ENCODE measurements at regions not wholly inside any gene's neighbourhood (a gene's known extent, or its start where the extent isn't known, plus 50 kb on each side); places are given as distances from the start of the nearest gene placed in this dataset.

GRCh38 chr4:123496421-123496820 is 99.8 kb downstream of the SPRY1 start:
- TF ChIP-seq YY1 (IDR thresholded peaks at IDR 0.05; ENCODE audit: insufficient read depth, insufficient read length) (no peak), ZNF274 (IDR thresholded peaks at IDR 0.05; ENCODE audit: low read depth, low read length) (no peak), SUZ12 (IDR thresholded peaks at IDR 0.05; ENCODE audit: extremely low read depth, insufficient read depth, insufficient read length) (no peak)

Data from NT2/D1 (cell line).